Upper lobe of right lung (tissue), 1 donor: ENCODE measurements at regions not wholly inside any gene's neighbourhood (a gene's known extent, or its start where the extent isn't known, plus 50 kb on each side); places are given as distances from the start of the nearest gene placed in this dataset.

Source experiments
- ATAC-seq: fragments of 200-7000 bp; cut with Tn5 transposase; one replicate; pipeline ENCODE4 v1.9.1; 2020; ENCODE audit warnings: mild to moderate bottlenecking, moderate library complexity
- DNase-seq: peaks from one replicate; pipeline ENCODE4 v3.0.0-alpha.2; 2020
- H3K27ac ChIP-seq: fragments of 200-600 bp; one replicate; pipeline ENCODE4 v1.8.0; 2022
- H3K27me3 ChIP-seq: fragments of 200-600 bp; one replicate; pipeline ENCODE4 v1.8.0; 2022; ENCODE audit warnings: mild to moderate bottlenecking
- H3K36me3 ChIP-seq: fragments of 200-600 bp; one replicate; pipeline ENCODE4 v1.8.0; 2022
- H3K4me1 ChIP-seq: fragments of 200-600 bp; one replicate; pipeline ENCODE4 v1.8.0; 2022
- H3K4me3 ChIP-seq: fragments of 200-600 bp; one replicate; pipeline ENCODE4 v1.8.0; 2022; ENCODE audit warnings: mild to moderate bottlenecking
- H3K9me3 ChIP-seq: fragments of 200-600 bp; one replicate; pipeline ENCODE4 v1.8.0; 2022
- CTCF ChIP-seq: fragments of 200-600 bp; IDR thresholded peaks from one replicate; pipeline ENCODE4 v1.8.0; 2022; ENCODE audit warnings: antibody characterized with exemption
- intact Hi-C: fragments of 100-400 bp; cut with DNase I; formaldehyde crosslinking; loops from one replicate; pipeline ENCODE4 v1.11.0; 2022
- donor health status: DM: no; HTN: yes; CAD: no; lungs with severe emphysema.

- no peak for TF ChIP-seq CTCF
- Histone ChIP-seq H3K27ac (no peak overlapping the region), H3K4me1 (no peaks in the 10 kb centered on the region), H3K36me3 (no peaks in the 10 kb centered on the region), H3K9me3 (no peaks in the 10 kb centered on the region), H3K4me3 (no peak overlapping the region), H3K27me3 (no peaks in the 10 kb centered on the region)
- DNase-seq (no peak), ATAC-seq (no peak)
- intact Hi-C loops: no loop called here
These were observed 1167.8 kb upstream of the PRKX start for GRCh38 chrX:4881277-4881676.

- Histone ChIP-seq H3K4me1 (no peaks in the 10 kb centered on the region), H3K36me3 (no peaks in the 10 kb centered on the region), H3K9me3 (no peaks in the 10 kb centered on the region), H3K27ac (no peak overlapping the region), H3K27me3 (no peaks in the 10 kb centered on the region), H3K4me3 (no peak overlapping the region)
- ATAC-seq (no peak), DNase-seq (no peak)
- TF ChIP-seq CTCF: no peak
- intact Hi-C loops: no loop called here
These were observed 1165.2 kb upstream of the PRKX start for GRCh38 chrX:4878640-4879039.

- no peak overlapping the region for H3K4me3 ChIP-seq
- no peaks in the 10 kb centered on the region for H3K4me1 ChIP-seq
- DNase-seq: no peak
- no peak for TF ChIP-seq CTCF
- intact Hi-C loops: no loop called here
- H3K36me3 ChIP-seq: no peaks in the 10 kb centered on the region
- no peak overlapping the region for H3K27ac ChIP-seq
- no peaks in the 10 kb centered on the region for H3K9me3 ChIP-seq
- ATAC-seq: peak; percentile 73
- H3K27me3 ChIP-seq: no peaks in the 10 kb centered on the region
These were observed 1162.8 kb upstream of the PRKX start for GRCh38 chrX:4876268-4876667.

- intact Hi-C loops: no loop called here
- DNase-seq (no peak), ATAC-seq (no peak)
- no peak overlapping the region for H3K4me3 ChIP-seq
- no peaks in the 10 kb centered on the region for H3K9me3 ChIP-seq
- no peaks in the 10 kb centered on the region for H3K4me1 ChIP-seq
- H3K27ac ChIP-seq: no peak overlapping the region
- no peaks in the 10 kb centered on the region for H3K27me3 ChIP-seq
- H3K36me3 ChIP-seq: no peaks in the 10 kb centered on the region
- TF ChIP-seq CTCF: no peak
These were observed 1138.1 kb upstream of the PRKX start for GRCh38 chrX:4851534-4851933.

- ATAC-seq (no peak), DNase-seq (no peak)
- H3K9me3 ChIP-seq: no peaks in the 10 kb centered on the region
- no peak overlapping the region for H3K4me3 ChIP-seq
- no peaks in the 10 kb centered on the region for H3K4me1 ChIP-seq
- H3K27ac ChIP-seq: no peak overlapping the region
- intact Hi-C loops: no loop called here
- no peak for TF ChIP-seq CTCF
- H3K27me3 ChIP-seq: no peaks in the 10 kb centered on the region
- H3K36me3 ChIP-seq: no peaks in the 10 kb centered on the region
These were observed 1136.9 kb upstream of the PRKX start for GRCh38 chrX:4850312-4850711.

- DNase-seq (no peak), ATAC-seq (no peak)
- intact Hi-C loops: no loop called here
- Histone ChIP-seq H3K4me1 (no peaks in the 10 kb centered on the region), H3K36me3 (no peaks in the 10 kb centered on the region), H3K4me3 (no peak overlapping the region), H3K9me3 (no peaks in the 10 kb centered on the region), H3K27ac (no peak overlapping the region), H3K27me3 (no peaks in the 10 kb centered on the region)
- no peak for TF ChIP-seq CTCF
These were observed 1130.9 kb upstream of the PRKX start for GRCh38 chrX:4844376-4844775.
